ENCODE measurements at regions not wholly inside any gene's neighbourhood (a gene's known extent, or its start where the extent isn't known, plus 50 kb on each side); places are given as distances from the start of the nearest gene placed in this dataset.

DNA sequence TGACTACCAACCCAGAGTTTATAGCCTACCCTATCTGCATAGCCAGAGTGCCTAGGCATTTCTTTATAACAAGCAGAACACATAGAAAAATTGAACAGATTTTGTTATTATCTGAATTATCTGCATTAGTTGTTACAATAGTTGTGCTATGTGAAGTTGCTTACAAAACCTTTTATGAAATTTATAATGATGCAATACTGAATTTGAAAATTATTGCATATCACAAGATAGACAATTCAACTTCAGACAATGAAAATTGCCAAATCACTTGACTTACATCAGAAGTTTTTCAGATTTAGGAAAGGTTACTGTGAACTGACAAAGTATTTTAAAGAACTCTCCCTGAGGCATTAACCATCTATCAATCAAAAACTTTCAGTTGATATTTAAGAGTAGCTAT lies 437.9 kb upstream of the PIK3C3 start:
- TF ChIP-seq, protein P1, sequence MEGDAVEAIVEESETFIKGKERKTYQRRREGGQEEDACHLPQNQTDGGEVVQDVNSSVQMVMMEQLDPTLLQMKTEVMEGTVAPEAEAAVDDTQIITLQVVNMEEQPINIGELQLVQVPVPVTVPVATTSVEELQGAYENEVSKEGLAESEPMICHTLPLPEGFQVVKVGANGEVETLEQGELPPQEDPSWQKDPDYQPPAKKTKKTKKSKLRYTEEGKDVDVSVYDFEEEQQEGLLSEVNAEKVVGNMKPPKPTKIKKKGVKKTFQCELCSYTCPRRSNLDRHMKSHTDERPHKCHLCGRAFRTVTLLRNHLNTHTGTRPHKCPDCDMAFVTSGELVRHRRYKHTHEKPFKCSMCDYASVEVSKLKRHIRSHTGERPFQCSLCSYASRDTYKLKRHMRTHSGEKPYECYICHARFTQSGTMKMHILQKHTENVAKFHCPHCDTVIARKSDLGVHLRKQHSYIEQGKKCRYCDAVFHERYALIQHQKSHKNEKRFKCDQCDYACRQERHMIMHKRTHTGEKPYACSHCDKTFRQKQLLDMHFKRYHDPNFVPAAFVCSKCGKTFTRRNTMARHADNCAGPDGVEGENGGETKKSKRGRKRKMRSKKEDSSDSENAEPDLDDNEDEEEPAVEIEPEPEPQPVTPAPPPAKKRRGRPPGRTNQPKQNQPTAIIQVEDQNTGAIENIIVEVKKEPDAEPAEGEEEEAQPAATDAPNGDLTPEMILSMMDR (IDR thresholded peaks at IDR 0.05), result no peak
- TF ChIP-seq POLR2A (IDR thresholded peaks at IDR 0.05), result no peak
